ENCODE measurements at regions not wholly inside any gene's neighbourhood (a gene's known extent, or its start where the extent isn't known, plus 50 kb on each side); places are given as distances from the start of the nearest gene placed in this dataset.

DNA sequence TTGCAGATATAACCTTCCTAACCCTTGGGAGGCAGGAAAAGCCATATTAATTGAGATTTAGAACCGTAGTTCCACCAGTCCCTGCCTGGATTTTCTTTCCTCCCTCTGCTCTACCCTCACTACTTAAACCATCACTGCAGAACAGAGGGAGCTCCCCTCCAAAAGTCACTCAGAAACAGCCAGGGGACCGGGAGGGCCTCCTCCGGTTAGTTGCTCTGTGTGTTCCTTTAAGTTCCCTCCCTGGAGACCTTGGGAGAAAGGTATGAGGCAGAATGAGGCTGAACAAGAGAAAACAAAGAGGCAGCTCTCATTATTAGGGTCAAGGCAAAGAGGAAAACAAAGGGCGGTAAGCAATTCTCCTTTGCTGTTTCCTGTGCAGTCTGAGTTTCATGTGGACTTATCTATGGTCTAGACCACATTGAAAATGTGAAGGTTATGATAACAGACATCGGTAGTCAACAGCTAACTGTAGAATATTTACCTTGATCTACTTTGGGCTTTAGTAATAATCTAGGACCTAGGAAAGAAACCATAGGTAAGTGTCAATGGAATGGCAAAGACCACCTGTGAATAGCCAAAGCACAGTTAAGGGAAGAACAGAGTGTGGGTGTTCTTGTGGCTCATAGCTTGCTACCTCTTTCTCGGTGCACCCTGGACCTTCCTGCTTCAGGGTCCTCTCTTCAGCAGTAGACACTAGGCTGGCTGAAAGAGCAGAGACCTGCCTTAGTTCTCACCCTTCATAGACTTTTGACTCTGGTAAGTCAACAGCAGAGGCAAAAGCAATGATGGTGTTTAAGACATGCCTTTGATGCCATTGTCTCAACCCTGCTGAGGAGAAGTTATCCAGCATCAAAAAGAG is 250.9 kb upstream of the CITED2 start:
- TF ChIP-seq EZH2 (IDR thresholded peaks at IDR 0.05; ENCODE audit: insufficient read depth, poor library complexity, severe bottlenecking) (no peak), EZH2phosphoT487 (IDR thresholded peaks at IDR 0.05; ENCODE audit: insufficient read depth, low read depth) (no peak)

Data from GM23248 (cell line).